ENCODE measurements at regions not wholly inside any gene's neighbourhood (a gene's known extent, or its start where the extent isn't known, plus 50 kb on each side); places are given as distances from the start of the nearest gene placed in this dataset.

GRCh38 chr3:31434819-31435218, 97.9 kb upstream of the STT3B start:
- no peak overlapping the region for H3T11ph ChIP-seq (ENCODE audit: low read length)
- H3K14ac ChIP-seq (ENCODE audit: insufficient read depth, low read length), result no peak overlapping the region
- H3K36me3 Mint-ChIP-seq (ENCODE audit: insufficient read depth in 1 of 3, low read depth in 3 of 3), result peaks cover 6 to 20% (median 14%) of the 10 kb centered on the region in 3 experiments

More at GRCh38 chr3:31434819-31435218, 97.9 kb upstream of the STT3B start:
- no peak overlapping the region for H3K4ac ChIP-seq (ENCODE audit: low read depth, low read length)
- H4K8ac ChIP-seq (replicated peaks; ENCODE audit: insufficient read length, low read depth, low read length), result no peak overlapping the region
- peaks cover 14 to 15% of the 10 kb centered on the region in 2 experiments for H3K4me1 Mint-ChIP-seq
- no peak overlapping the region for H3K27ac ChIP-seq (ENCODE audit: insufficient read length, low read depth, low read length)
- H3K9me3 ChIP-seq (ENCODE audit: control insufficient read depth, low read depth, low read length), result no peaks in the 10 kb centered on the region
- H4K5ac ChIP-seq (ENCODE audit: insufficient read length, low read depth, low read length), result no peak overlapping the region
- no peak overlapping the region for H3K23ac ChIP-seq (ENCODE audit: insufficient read length, low read depth, low read length)
- H2BK20ac ChIP-seq (ENCODE audit: low read depth, low read length, poor library complexity, severe bottlenecking), result no peak overlapping the region
- H4K91ac ChIP-seq (ENCODE audit: insufficient read length, low read depth, low read length), result no peak overlapping the region
- no peak overlapping the region for H3K27ac Mint-ChIP-seq
- no peak overlapping the region for H3K9ac ChIP-seq (ENCODE audit: extremely low read depth, insufficient read length, low read length)
- H3K4me1 ChIP-seq (ENCODE audit: insufficient read depth, low read length), result peaks cover 2% of the 10 kb centered on the region; the same call in 1 of the 2 replicates
- no peak overlapping the region for H3K4me2 ChIP-seq (ENCODE audit: insufficient read depth, insufficient read length, low read length)
- H2AK5ac ChIP-seq (ENCODE audit: insufficient read length, low read length), result no peak overlapping the region
- H3K27me3 Mint-ChIP-seq (ENCODE audit: low read depth), result no peaks in the 10 kb centered on the region
- H3K9me3 Mint-ChIP-seq, result peaks cover 15 to 16% of the 10 kb centered on the region in 2 experiments
- no peak overlapping the region for H2BK12ac ChIP-seq (ENCODE audit: insufficient read length, low read depth, low read length)
- no peak overlapping the region for H2BK120ac ChIP-seq (ENCODE audit: low read depth, low read length, poor library complexity, severe bottlenecking)
- H3K23me2 ChIP-seq (ENCODE audit: insufficient read length, low read depth, low read length, poor library complexity, severe bottlenecking), result no peaks in the 10 kb centered on the region
- no peak overlapping the region for H2BK5ac ChIP-seq (ENCODE audit: insufficient read length, low read length)
- no peak overlapping the region for H2BK15ac ChIP-seq (ENCODE audit: low read depth, low read length)
- no peak overlapping the region for H3K4me3 Mint-ChIP-seq
- H4K20me1 ChIP-seq (ENCODE audit: control insufficient read depth, insufficient read depth, insufficient read length), result no peaks in the 10 kb centered on the region
- no peak for TF ChIP-seq CTCF (conservative IDR thresholded peaks at IDR 0.05)
- WGBS (ENCODE audit: extremely low coverage, insufficient read length, low lambda C conversion rate), result no CpG with 5 or more reads among the region's 1 CpG
- H3K27me3 ChIP-seq (ENCODE audit: insufficient read depth, low read length), result no peaks in the 10 kb centered on the region
- no peaks in the 10 kb centered on the region for H3K79me1 ChIP-seq (ENCODE audit: insufficient read depth, low read depth, low read length, poor library complexity, severe bottlenecking)
- H3K56ac ChIP-seq (ENCODE audit: insufficient read length, low read depth, low read length), result no peak overlapping the region
- no peak overlapping the region for H3K18ac ChIP-seq (ENCODE audit: insufficient read length, low read depth, low read length)
- no peak overlapping the region for H2AFZ ChIP-seq (ENCODE audit: low read length)
- no peak for DNase-seq
- no peaks in the 10 kb centered on the region for H3K79me2 ChIP-seq (ENCODE audit: insufficient read depth, low read length)
